Effector memory CD4-positive, alpha-beta T cell (primary cell): ENCODE measurements at regions not wholly inside any gene's neighbourhood (a gene's known extent, or its start where the extent isn't known, plus 50 kb on each side); places are given as distances from the start of the nearest gene placed in this dataset.

Experiments
- DNase-seq, 3 donors: peaks; one replicate each; pipeline ENCODE4 v3.0.0-alpha.2; 2020
- H3K27ac ChIP-seq: 2 replicates; pipeline ENCODE4 v1.7.0; 2013; ENCODE audit warnings: mild to moderate bottlenecking, low read length, moderate library complexity; ENCODE audit not compliant: insufficient read depth, poor library complexity, severe bottlenecking
- H3K27me3 ChIP-seq: replicated peaks from 2 replicates; pipeline ENCODE4 v1.7.0; 2013; ENCODE audit warnings: mild to moderate bottlenecking, low read length; ENCODE audit not compliant: insufficient read depth, control insufficient read depth, poor library complexity, severe bottlenecking
- H3K36me3 ChIP-seq: 2 replicates; pipeline ENCODE4 v1.7.0; 2013; ENCODE audit warnings: mild to moderate bottlenecking, low read length, moderate library complexity; ENCODE audit not compliant: control insufficient read depth, insufficient read depth
- H3K4me1 ChIP-seq: 2 replicates; pipeline ENCODE4 v1.7.0; 2013; ENCODE audit warnings: low read length, mild to moderate bottlenecking; ENCODE audit not compliant: control insufficient read depth, insufficient read depth, poor library complexity, severe bottlenecking
- H3K4me3 ChIP-seq: 2 replicates; pipeline ENCODE4 v1.7.0; 2013; ENCODE audit warnings: low read length, low read depth, mild to moderate bottlenecking; ENCODE audit not compliant: insufficient read depth, poor library complexity, severe bottlenecking
- H3K9me3 ChIP-seq: 2 replicates; pipeline ENCODE4 v1.7.0; 2013; ENCODE audit warnings: mild to moderate bottlenecking, low read length, moderate library complexity; ENCODE audit not compliant: control insufficient read depth

- Histone ChIP-seq H3K36me3 (no peaks in the 10 kb centered on the region), H3K27ac (no peak overlapping the region), H3K4me1 (no peaks in the 10 kb centered on the region), H3K4me3 (no peak overlapping the region), H3K9me3 (no peaks in the 10 kb centered on the region), H3K27me3 (no peaks in the 10 kb centered on the region)
- DNase-seq: no peak
Observed at GRCh38 chrX:134139090-134139489, 97.9 kb upstream of the CCDC160 start.

GRCh38 chrX:134144231-134144630 is 92.8 kb upstream of the CCDC160 start:
- DNase-seq: no peak
- no peaks in the 10 kb centered on the region for H3K4me1 ChIP-seq
- no peaks in the 10 kb centered on the region for H3K9me3 ChIP-seq
- no peak overlapping the region for H3K4me3 ChIP-seq
- H3K27me3 ChIP-seq: no peaks in the 10 kb centered on the region
- H3K36me3 ChIP-seq: no peaks in the 10 kb centered on the region
- no peak overlapping the region for H3K27ac ChIP-seq

GRCh38 chrX:134146493-134146892 is 90.5 kb upstream of the CCDC160 start:
- H3K9me3 ChIP-seq: no peaks in the 10 kb centered on the region
- H3K27me3 ChIP-seq: no peaks in the 10 kb centered on the region
- no peaks in the 10 kb centered on the region for H3K4me1 ChIP-seq
- DNase-seq: no peak
- H3K4me3 ChIP-seq: no peak overlapping the region
- H3K27ac ChIP-seq: no peak overlapping the region
- H3K36me3 ChIP-seq: no peaks in the 10 kb centered on the region

- no peaks in the 10 kb centered on the region for H3K27me3 ChIP-seq
- no peak for DNase-seq
- no peaks in the 10 kb centered on the region for H3K36me3 ChIP-seq
- no peak overlapping the region for H3K4me3 ChIP-seq
- no peak overlapping the region for H3K27ac ChIP-seq
- no peaks in the 10 kb centered on the region for H3K9me3 ChIP-seq
- H3K4me1 ChIP-seq: no peaks in the 10 kb centered on the region
Observed at GRCh38 chrX:134148172-134148692, 88.8 kb upstream of the CCDC160 start.

- no peak for DNase-seq
- H3K36me3 ChIP-seq: no peaks in the 10 kb centered on the region
- H3K4me1 ChIP-seq: no peaks in the 10 kb centered on the region
- no peak overlapping the region for H3K27ac ChIP-seq
- H3K27me3 ChIP-seq: no peaks in the 10 kb centered on the region
- H3K4me3 ChIP-seq: no peak overlapping the region
- no peaks in the 10 kb centered on the region for H3K9me3 ChIP-seq
Observed at GRCh38 chrX:134158821-134159512, 78.0 kb upstream of the CCDC160 start.

- Histone ChIP-seq H3K4me1 (no peaks in the 10 kb centered on the region), H3K27me3 (no peaks in the 10 kb centered on the region), H3K27ac (no peak overlapping the region), H3K36me3 (no peaks in the 10 kb centered on the region), H3K4me3 (no peak overlapping the region), H3K9me3 (no peaks in the 10 kb centered on the region)
- DNase-seq: no peak
Observed at GRCh38 chrX:134161162-134161561, 75.8 kb upstream of the CCDC160 start.

DNA sequence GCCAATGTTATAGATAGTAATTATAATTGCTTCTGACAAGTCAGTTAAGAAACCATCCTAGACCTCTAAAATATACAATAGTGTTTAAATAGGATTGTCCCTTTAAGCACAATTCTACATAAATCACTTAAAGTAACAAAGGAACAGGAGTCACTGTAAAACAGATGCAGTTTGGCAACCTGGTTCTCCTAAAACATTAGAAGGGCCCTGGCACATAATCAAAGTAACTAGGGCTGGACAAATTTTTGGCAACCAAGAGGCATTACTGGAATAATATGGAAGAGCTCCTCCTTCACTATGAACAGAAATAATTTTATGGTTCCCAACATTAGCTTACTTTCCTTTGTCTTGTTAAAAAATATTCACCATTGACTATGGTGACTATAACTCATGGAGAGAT is 75.0 kb upstream of the CCDC160 start:
- Histone ChIP-seq H3K9me3 (no peaks in the 10 kb centered on the region), H3K4me3 (no peak overlapping the region), H3K4me1 (no peaks in the 10 kb centered on the region), H3K36me3 (no peaks in the 10 kb centered on the region), H3K27ac (no peak overlapping the region), H3K27me3 (no peaks in the 10 kb centered on the region)
- no peak for DNase-seq

DNA sequence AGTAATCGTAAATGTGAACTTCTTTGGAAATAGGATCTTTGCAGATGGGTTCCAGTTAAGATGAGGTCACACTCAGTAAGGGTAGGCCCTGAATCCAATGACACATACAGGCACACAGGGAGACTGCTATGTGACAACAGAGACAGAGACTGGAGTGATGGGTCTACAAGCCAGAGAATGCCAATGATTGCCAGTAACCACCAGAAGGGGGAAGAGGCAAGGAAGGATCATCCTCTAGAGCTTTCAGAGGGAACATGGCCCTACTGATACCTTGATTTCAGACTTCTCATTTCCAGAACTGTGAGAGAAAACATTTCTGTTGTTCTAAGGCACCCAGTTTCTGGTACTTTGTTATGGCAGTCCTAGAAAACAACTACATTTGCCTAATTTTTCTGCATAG is 73.1 kb upstream of the CCDC160 start:
- Histone ChIP-seq H3K27me3 (no peaks in the 10 kb centered on the region), H3K4me1 (no peaks in the 10 kb centered on the region), H3K36me3 (no peaks in the 10 kb centered on the region), H3K9me3 (no peaks in the 10 kb centered on the region), H3K4me3 (no peak overlapping the region), H3K27ac (no peak overlapping the region)
- no peak for DNase-seq

DNA sequence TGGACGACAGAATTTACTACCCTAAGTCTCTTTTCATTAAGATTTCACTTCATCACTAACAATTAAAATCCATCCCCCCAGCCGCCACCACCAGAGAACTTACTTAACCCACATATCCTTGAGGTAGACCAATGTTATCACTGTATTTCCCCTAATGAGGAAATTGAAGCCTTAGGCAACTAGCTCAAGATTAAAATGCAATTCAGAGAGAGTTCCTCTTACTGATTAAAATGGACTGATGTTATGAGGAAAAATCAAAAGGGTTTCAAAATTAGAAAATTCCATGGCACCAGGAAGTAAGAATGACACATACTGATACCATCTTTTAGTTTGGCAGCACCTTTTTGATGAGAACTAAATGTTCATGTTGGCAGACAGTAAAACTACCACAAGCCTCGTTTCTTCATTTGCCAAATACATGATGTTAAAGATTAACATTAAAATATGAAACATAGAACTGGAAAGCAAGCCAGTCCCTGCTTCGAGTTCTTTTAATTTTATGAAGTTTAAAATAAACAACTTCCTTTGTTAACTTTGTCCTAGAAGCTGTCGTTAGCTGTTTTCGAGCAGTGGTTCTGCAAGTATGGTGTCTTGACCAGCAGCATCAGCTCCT is 69.3 kb upstream of the CCDC160 start:
- no peak for DNase-seq
- no peaks in the 10 kb centered on the region for H3K27me3 ChIP-seq
- no peaks in the 10 kb centered on the region for H3K36me3 ChIP-seq
- H3K4me3 ChIP-seq: no peak overlapping the region
- no peaks in the 10 kb centered on the region for H3K4me1 ChIP-seq
- no peaks in the 10 kb centered on the region for H3K9me3 ChIP-seq
- H3K27ac ChIP-seq: no peak overlapping the region
